ENCODE measurements at regions not wholly inside any gene's neighbourhood (a gene's known extent, or its start where the extent isn't known, plus 50 kb on each side); places are given as distances from the start of the nearest gene placed in this dataset.

GRCh38 chr1:148363439-148363810, 119.7 kb downstream of the PPIAL4G start:
- TF ChIP-seq POLR2A (IDR thresholded peaks at IDR 0.05) (no peak), CTCF (IDR thresholded peaks at IDR 0.05) (no peak)

Measured in breast epithelium (tissue), 3 donors.